ENCODE measurements at regions not wholly inside any gene's neighbourhood (a gene's known extent, or its start where the extent isn't known, plus 50 kb on each side); places are given as distances from the start of the nearest gene placed in this dataset.

- no peak for DNase-seq (ENCODE audit: low spot score in 2 of 2)
- Histone ChIP-seq H3K27ac (no peak overlapping the region), H3K27me3 (no peaks in the 10 kb centered on the region), H3K9me3 (no peaks in the 10 kb centered on the region), H3K36me3 (no peaks in the 10 kb centered on the region), H3K4me3 (no peak overlapping the region), H3K4me1 (peaks cover 0 to 3% (median 0%) of the 10 kb centered on the region in 4 donors)
- 76 to 78% methylated on average over 5 of the region's 5 CpGs for WGBS, 2 donors
- no peak for TF ChIP-seq EP300 (IDR thresholded peaks at IDR 0.05)
- no peak for TF ChIP-seq CTCF (IDR thresholded peaks at IDR 0.05)
Observed at GRCh38 chr10:111440501-111440900, 363.7 kb downstream of the ADRA2A start.

- Histone ChIP-seq H3K27me3 (no peaks in the 10 kb centered on the region), H3K4me3 (no peak overlapping the region), H3K9me3 (no peaks in the 10 kb centered on the region), H3K36me3 (no peaks in the 10 kb centered on the region), H3K27ac (no peak overlapping the region), H3K4me1 (peaks cover 0 to 14% (median 0%) of the 10 kb centered on the region in 4 donors)
- WGBS, 2 donors = 24 to 26% methylated on average over 5 of the region's 5 CpGs
- no peak for DNase-seq (ENCODE audit: low spot score in 2 of 2)
- TF ChIP-seq CTCF (IDR thresholded peaks at IDR 0.05) (no peak), EP300 (IDR thresholded peaks at IDR 0.05) (no peak), POLR2A (IDR thresholded peaks at IDR 0.05) (no peak)
Observed at GRCh38 chr10:111445667-111446066, 368.8 kb downstream of the ADRA2A start.

- H3K27me3 ChIP-seq = no peaks in the 10 kb centered on the region
- peaks cover 0 to 14% (median 0%) of the 10 kb centered on the region in 4 donors for H3K4me1 ChIP-seq
- no peak overlapping the region for H3K4me3 ChIP-seq
- H3K9me3 ChIP-seq = no peaks in the 10 kb centered on the region
- no peak for TF ChIP-seq CTCF (IDR thresholded peaks at IDR 0.05)
- TF ChIP-seq EP300 (IDR thresholded peaks at IDR 0.05) = no peak
- no peak for TF ChIP-seq POLR2A (IDR thresholded peaks at IDR 0.05)
- H3K27ac ChIP-seq = no peak overlapping the region
- H3K36me3 ChIP-seq = no peaks in the 10 kb centered on the region
- no peak for DNase-seq (ENCODE audit: low spot score in 2 of 2)
Observed at GRCh38 chr10:111446966-111447365, 370.1 kb downstream of the ADRA2A start.

GRCh38 chr10:111452153-111452552 lies 375.3 kb downstream of the ADRA2A start:
- Histone ChIP-seq H3K4me3 (no peak overlapping the region), H3K27me3 (no peaks in the 10 kb centered on the region), H3K4me1 (peaks cover 0 to 16% (median 0%) of the 10 kb centered on the region in 4 donors), H3K36me3 (no peaks in the 10 kb centered on the region), H3K27ac (no peak overlapping the region), H3K9me3 (no peaks in the 10 kb centered on the region)
- WGBS, 2 donors = 63 to 65% methylated on average over 3 of the region's 3 CpGs
- TF ChIP-seq EP300 (IDR thresholded peaks at IDR 0.05) = no peak
- no peak for TF ChIP-seq CTCF (IDR thresholded peaks at IDR 0.05)
- no peak for TF ChIP-seq POLR2A (IDR thresholded peaks at IDR 0.05)
- no peak for DNase-seq (ENCODE audit: low spot score in 2 of 2)

GRCh38 chr10:111455776-111456426 lies 379.1 kb downstream of the ADRA2A start:
- WGBS, 2 donors = 13 to 19% methylated on average over 2 of the region's 2 CpGs

More at GRCh38 chr10:111455776-111456426, 379.1 kb downstream of the ADRA2A start:
- Histone ChIP-seq H3K27me3 (no peaks in the 10 kb centered on the region), H3K4me1 (peaks cover 0 to 16% (median 0%) of the 10 kb centered on the region in 4 donors), H3K4me3 (no peak overlapping the region), H3K27ac (peak overlapping the region in 2 of 4 donors; percentile 20 to 40), H3K36me3 (no peaks in the 10 kb centered on the region), H3K9me3 (no peaks in the 10 kb centered on the region)
- no peak for TF ChIP-seq POLR2A (IDR thresholded peaks at IDR 0.05)
- TF ChIP-seq EP300 (IDR thresholded peaks at IDR 0.05) = peak in 1 of 2 donors; percentile 20
- no peak for TF ChIP-seq CTCF (IDR thresholded peaks at IDR 0.05)
- peak in 1 of 2 donors; percentile 71 for DNase-seq (ENCODE audit: low spot score in 2 of 2)
